ENCODE measurements at regions not wholly inside any gene's neighbourhood (a gene's known extent, or its start where the extent isn't known, plus 50 kb on each side); places are given as distances from the start of the nearest gene placed in this dataset.

GRCh38 chr9:99305124-99305523 is 83.0 kb downstream of the SEC61B start:
- Histone ChIP-seq H3K9ac (ENCODE audit: insufficient read depth, low read length, poor library complexity, severe bottlenecking) (no peak overlapping the region), H3K27ac (ENCODE audit: low read depth in 1 of 2, low read length in 2 of 2) (no peak overlapping the region), H4K20me1 (ENCODE audit: insufficient read depth, low read length) (no peaks in the 10 kb centered on the region), H3K9me3 (replicated peaks in 1 of 2; ENCODE audit: control insufficient read depth in 1 of 2, insufficient read depth in 1 of 2, low read length in 2 of 2) (no peaks in the 10 kb centered on the region), H3K27me3 (ENCODE audit: control insufficient read depth in 2 of 2, insufficient read depth in 2 of 2, low read length in 2 of 2) (no peaks in the 10 kb centered on the region), H3K4me3 (replicated peaks in 1 of 3; ENCODE audit: low read depth in 2 of 3, low read length in 3 of 3) (no peak overlapping the region), H2AFZ (ENCODE audit: insufficient read depth, low read depth, low read length, poor library complexity, severe bottlenecking) (no peak overlapping the region), H3K79me2 (ENCODE audit: insufficient read depth, low read length) (no peaks in the 10 kb centered on the region), H3K36me3 (replicated peaks in 1 of 2; ENCODE audit: control insufficient read depth in 1 of 2, insufficient read depth in 2 of 2, low read length in 2 of 2) (no peaks in the 10 kb centered on the region), H3K4me1 (ENCODE audit: control insufficient read depth in 1 of 2, insufficient read depth in 2 of 2, low read length in 2 of 2) (no peaks in the 10 kb centered on the region), H3K4me2 (replicated peaks; ENCODE audit: extremely low read depth, low read length, poor library complexity, severe bottlenecking) (no peak overlapping the region)
- WGBS (ENCODE audit: insufficient coverage), result 95% methylated on average over 5 of the region's 8 CpGs
- Mint-ChIP-seq H3K4me1 (peaks cover 4% of the 10 kb centered on the region), H3K4me3 (no peak overlapping the region), H3K9me3 (peaks cover 0 to 2% (median 0%) of the 10 kb centered on the region in 7 donors), H3K36me3 (no peaks in the 10 kb centered on the region), H3K27me3 (ENCODE audit: low read depth in 3 of 3) (peaks cover 0 to 2% (median 2%) of the 10 kb centered on the region in 3 donors), H3K27ac (no peak overlapping the region)
- no peak for DNase-seq
- no peak for TF ChIP-seq CTCF (IDR thresholded peaks at IDR 0.05)
- intact Hi-C loops (cut with micrococcal nuclease), result no loop called here

DNA sequence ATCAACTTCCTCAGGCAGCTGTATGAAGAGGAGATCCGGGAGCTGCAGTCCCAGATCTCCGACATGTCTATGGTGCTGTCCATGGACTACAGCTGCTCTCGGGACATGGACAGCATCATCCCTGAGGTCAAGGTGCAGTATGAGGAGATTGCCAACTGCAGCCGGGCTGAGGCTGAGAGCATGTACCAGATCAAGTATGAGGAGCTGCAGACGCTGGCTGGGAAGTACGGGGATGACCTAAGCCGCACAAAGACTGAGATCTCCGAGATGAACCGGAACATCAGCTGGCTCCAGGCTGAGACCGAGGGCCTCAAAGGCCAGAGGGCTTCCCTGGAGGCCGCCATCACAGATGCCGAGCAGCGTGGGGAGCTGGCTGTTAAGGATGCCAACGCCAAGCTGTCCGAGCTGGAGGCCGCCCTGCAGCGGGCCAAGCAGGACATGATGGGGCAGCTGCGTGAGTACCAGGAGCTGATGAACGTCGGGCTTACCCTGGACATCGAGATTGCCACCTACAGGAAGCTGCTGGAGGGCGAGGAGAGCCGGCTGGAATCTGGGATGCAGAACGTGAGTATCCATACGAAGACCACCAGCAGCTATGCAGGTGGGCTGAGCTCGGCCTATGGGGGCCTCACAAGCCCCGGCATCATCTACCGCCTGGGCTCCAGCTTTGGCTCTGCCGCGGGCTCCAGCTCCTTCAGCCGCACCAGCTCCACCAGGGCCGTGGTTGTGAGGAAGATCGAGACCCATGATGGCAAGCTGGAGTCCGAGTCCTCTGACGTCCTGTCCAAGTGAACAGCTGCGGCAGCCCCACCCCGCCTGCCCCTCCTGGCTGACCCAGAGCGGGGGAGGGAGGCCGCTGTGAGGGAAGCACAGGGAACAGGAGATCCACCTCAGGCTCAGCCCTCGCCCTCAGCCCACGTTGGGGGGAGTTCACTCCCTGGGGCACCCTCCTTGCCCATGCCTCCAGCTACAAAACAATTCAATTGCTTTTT is 84.0 kb downstream of the SEC61B start:
- no peak overlapping the region for H2AFZ ChIP-seq (ENCODE audit: insufficient read depth, low read depth, low read length, poor library complexity, severe bottlenecking)
- H3K27ac ChIP-seq (ENCODE audit: low read depth in 1 of 2, low read length in 2 of 2), result no peak overlapping the region
- no peaks in the 10 kb centered on the region for H4K20me1 ChIP-seq (ENCODE audit: insufficient read depth, low read length)
- H3K36me3 ChIP-seq (replicated peaks in 1 of 2; ENCODE audit: control insufficient read depth in 1 of 2, insufficient read depth in 2 of 2, low read length in 2 of 2), result no peaks in the 10 kb centered on the region
- no peak overlapping the region for H3K4me3 ChIP-seq (replicated peaks in 1 of 3; ENCODE audit: low read depth in 2 of 3, low read length in 3 of 3)
- Mint-ChIP-seq H3K4me1 (peaks cover 4% of the 10 kb centered on the region), H3K9me3 (peaks cover 0 to 2% (median 0%) of the 10 kb centered on the region in 7 donors), H3K36me3 (no peaks in the 10 kb centered on the region), H3K27ac (no peak overlapping the region), H3K27me3 (ENCODE audit: low read depth in 3 of 3) (no peaks in the 10 kb centered on the region), H3K4me3 (no peak overlapping the region)
- H3K79me2 ChIP-seq (ENCODE audit: insufficient read depth, low read length), result no peaks in the 10 kb centered on the region
- DNase-seq, result no peak
- no peaks in the 10 kb centered on the region for H3K4me1 ChIP-seq (ENCODE audit: control insufficient read depth in 1 of 2, insufficient read depth in 2 of 2, low read length in 2 of 2)
- H3K9ac ChIP-seq (ENCODE audit: insufficient read depth, low read length, poor library complexity, severe bottlenecking), result no peak overlapping the region
- intact Hi-C loops (cut with micrococcal nuclease), result no loop called here
- 97% methylated on average over 39 of the region's 41 CpGs for whole genome bisulfite sequencing (ENCODE audit: insufficient coverage)
- no peaks in the 10 kb centered on the region for H3K9me3 ChIP-seq (replicated peaks in 1 of 2; ENCODE audit: control insufficient read depth in 1 of 2, insufficient read depth in 1 of 2, low read length in 2 of 2)
- no peaks in the 10 kb centered on the region for H3K27me3 ChIP-seq (ENCODE audit: control insufficient read depth in 2 of 2, insufficient read depth in 2 of 2, low read length in 2 of 2)
- no peak overlapping the region for H3K4me2 ChIP-seq (replicated peaks; ENCODE audit: extremely low read depth, low read length, poor library complexity, severe bottlenecking)
- TF ChIP-seq CTCF (IDR thresholded peaks at IDR 0.05), result no peak

All from CD14-positive monocyte (primary cell).